Ishikawa (cell line): ENCODE measurements at regions not wholly inside any gene's neighbourhood (a gene's known extent, or its start where the extent isn't known, plus 50 kb on each side); places are given as distances from the start of the nearest gene placed in this dataset.

Experiments
- CEBPB ChIP-seq: IDR thresholded peaks from 2 replicates; pipeline ENCODE4 v1.6.1; 2012
- CREB1 ChIP-seq: IDR thresholded peaks from 2 replicates; pipeline ENCODE4 v1.6.1; 2012; ENCODE audit warnings: low read depth
- EGR1 ChIP-seq: IDR thresholded peaks from 2 replicates; pipeline ENCODE4 v1.6.1; 2012
- EP300 ChIP-seq: IDR thresholded peaks from 2 replicates; pipeline ENCODE4 v1.6.1; 2012; ENCODE audit warnings: borderline replicate concordance
- FOXM1 ChIP-seq: IDR thresholded peaks from 2 replicates; pipeline ENCODE4 v1.6.1; 2012; ENCODE audit warnings: low read depth, borderline replicate concordance
- MAX ChIP-seq: IDR thresholded peaks from 2 replicates; pipeline ENCODE4 v1.6.1; 2012
- RAD21 ChIP-seq: IDR thresholded peaks from 2 replicates; pipeline ENCODE4 v1.6.1; 2012; ENCODE audit warnings: low read depth
- REST ChIP-seq: IDR thresholded peaks from 2 replicates; pipeline ENCODE4 v1.6.1; 2012; ENCODE audit warnings: low read depth, mild to moderate bottlenecking
- TAF1 ChIP-seq: IDR thresholded peaks from 2 replicates; pipeline ENCODE4 v1.6.1; 2012; ENCODE audit warnings: low read depth, mild to moderate bottlenecking
- TCF12 ChIP-seq: IDR thresholded peaks from 2 replicates; pipeline ENCODE4 v1.6.1; 2012; ENCODE audit warnings: low read depth
- TEAD4 ChIP-seq: IDR thresholded peaks from 2 replicates; pipeline ENCODE4 v1.6.1; 2012
- USF1 ChIP-seq: IDR thresholded peaks from 2 replicates; pipeline ENCODE4 v1.6.1; 2012
- YY1 ChIP-seq: IDR thresholded peaks from 2 replicates; pipeline ENCODE4 v1.6.1; 2012; ENCODE audit warnings: low read depth

DNA sequence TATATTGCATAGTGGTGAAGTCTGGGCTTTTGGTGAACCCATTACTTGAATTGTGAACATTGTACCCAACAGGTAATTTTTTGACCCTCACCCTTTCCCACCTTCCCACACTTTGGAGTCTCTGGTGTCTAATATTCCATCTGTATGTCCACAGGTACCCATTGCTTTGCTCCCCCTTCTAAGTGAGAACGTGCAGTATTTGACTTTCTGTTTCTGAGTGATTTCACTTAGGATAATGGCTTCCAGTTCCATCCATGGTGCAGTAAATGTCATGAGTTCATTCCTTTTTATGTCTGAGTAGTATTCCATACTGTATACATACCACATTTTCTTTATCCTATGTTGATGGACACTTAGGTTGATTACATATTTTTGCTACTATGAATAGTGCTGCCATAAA, 91.5 kb upstream of the KIF5B start:
- TF ChIP-seq MAX (no peak), YY1 (no peak), EGR1 (no peak), TAF1 (no peak), REST (no peak), EP300 (no peak), USF1 (no peak), CEBPB (no peak), RAD21 (no peak), CREB1 (no peak), TEAD4 (no peak), TCF12 (no peak), FOXM1 (no peak)
